SJSA1 (cell line): ENCODE measurements at regions not wholly inside any gene's neighbourhood (a gene's known extent, or its start where the extent isn't known, plus 50 kb on each side); places are given as distances from the start of the nearest gene placed in this dataset.

Source experiments
- DNase-seq, 2 experiments: peaks; one replicate each; pipeline ENCODE4 v3.0.0-alpha.2; 2015 to 2020; ENCODE audit warnings: low spot score in 2 of 2, low read depth in 1 of 2
- H3K27ac ChIP-seq: fragments of 250-450 bp; sonication (Bioruptor Pico); 2 replicates; pipeline ENCODE4 v1.5.1; 2020; ENCODE audit warnings: mild to moderate bottlenecking, moderate library complexity
- H3K27me3 ChIP-seq: fragments of 250-450 bp; sonication (Bioruptor Pico); replicated peaks from 2 replicates; pipeline ENCODE4 v1.5.1; 2020; ENCODE audit warnings: mild to moderate bottlenecking, moderate library complexity
- H3K36me3 ChIP-seq: fragments of 250-450 bp; sonication (Bioruptor Pico); 2 replicates; pipeline ENCODE4 v1.5.1; 2020; ENCODE audit warnings: mild to moderate bottlenecking
- H3K4me1 ChIP-seq: fragments of 250-450 bp; sonication (Bioruptor Pico); replicated peaks from 2 replicates; pipeline ENCODE4 v1.6.1; 2021; ENCODE audit warnings: mild to moderate bottlenecking
- H3K4me3 ChIP-seq: fragments of 250-450 bp; sonication (Bioruptor Pico); 2 replicates; pipeline ENCODE4 v1.5.1; 2020; ENCODE audit warnings: mild to moderate bottlenecking
- H3K9me3 ChIP-seq: fragments of 250-450 bp; sonication (Bioruptor Pico); replicated peaks from 2 replicates; pipeline ENCODE4 v1.5.1; 2020; ENCODE audit warnings: mild to moderate bottlenecking

DNA sequence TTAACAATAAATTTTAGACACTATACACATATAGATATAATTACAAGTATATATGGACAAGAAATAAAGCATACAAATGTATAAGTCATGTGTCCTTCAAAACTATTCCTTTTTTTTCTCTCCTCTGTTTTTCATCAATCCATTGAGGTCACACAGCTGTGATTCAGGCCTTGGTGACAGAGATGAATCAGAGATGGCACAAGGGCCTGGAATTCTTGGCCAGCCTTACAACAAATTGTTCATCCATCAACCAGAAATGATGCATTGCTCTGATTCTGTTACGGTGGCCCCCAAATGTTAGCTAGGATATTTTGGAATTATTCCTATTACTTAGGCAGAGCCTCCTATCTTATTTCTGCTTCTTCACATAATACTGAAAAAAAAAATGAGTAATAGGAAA lies 108.7 kb upstream of the MPDZ start:
- H3K4me3 ChIP-seq: no peak overlapping the region
- DNase-seq: no peak
- no peaks in the 10 kb centered on the region for H3K9me3 ChIP-seq
- no peak overlapping the region for H3K27ac ChIP-seq
- H3K4me1 ChIP-seq: no peaks in the 10 kb centered on the region
- no peaks in the 10 kb centered on the region for H3K36me3 ChIP-seq
- H3K27me3 ChIP-seq: no peaks in the 10 kb centered on the region

DNA sequence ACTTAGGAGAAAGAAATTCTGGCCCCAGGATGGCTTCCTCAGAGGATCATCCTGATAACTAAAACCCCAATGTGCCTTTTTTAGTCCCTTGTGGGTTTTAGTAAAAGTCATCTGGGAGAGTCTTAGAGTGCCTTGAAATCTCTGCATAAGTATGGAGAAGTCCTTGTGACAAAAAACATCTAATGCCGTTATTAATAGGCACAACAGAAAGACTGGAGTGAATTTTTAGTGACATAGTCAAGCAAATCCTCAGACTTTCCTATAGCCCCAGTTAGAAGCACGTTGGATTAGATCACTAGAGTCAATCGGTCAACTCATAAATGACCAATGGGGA lies 108.2 kb upstream of the MPDZ start:
- Histone ChIP-seq H3K4me1 (no peaks in the 10 kb centered on the region), H3K27ac (no peak overlapping the region), H3K4me3 (no peak overlapping the region), H3K9me3 (no peaks in the 10 kb centered on the region), H3K27me3 (no peaks in the 10 kb centered on the region), H3K36me3 (no peaks in the 10 kb centered on the region)
- no peak for DNase-seq

DNA sequence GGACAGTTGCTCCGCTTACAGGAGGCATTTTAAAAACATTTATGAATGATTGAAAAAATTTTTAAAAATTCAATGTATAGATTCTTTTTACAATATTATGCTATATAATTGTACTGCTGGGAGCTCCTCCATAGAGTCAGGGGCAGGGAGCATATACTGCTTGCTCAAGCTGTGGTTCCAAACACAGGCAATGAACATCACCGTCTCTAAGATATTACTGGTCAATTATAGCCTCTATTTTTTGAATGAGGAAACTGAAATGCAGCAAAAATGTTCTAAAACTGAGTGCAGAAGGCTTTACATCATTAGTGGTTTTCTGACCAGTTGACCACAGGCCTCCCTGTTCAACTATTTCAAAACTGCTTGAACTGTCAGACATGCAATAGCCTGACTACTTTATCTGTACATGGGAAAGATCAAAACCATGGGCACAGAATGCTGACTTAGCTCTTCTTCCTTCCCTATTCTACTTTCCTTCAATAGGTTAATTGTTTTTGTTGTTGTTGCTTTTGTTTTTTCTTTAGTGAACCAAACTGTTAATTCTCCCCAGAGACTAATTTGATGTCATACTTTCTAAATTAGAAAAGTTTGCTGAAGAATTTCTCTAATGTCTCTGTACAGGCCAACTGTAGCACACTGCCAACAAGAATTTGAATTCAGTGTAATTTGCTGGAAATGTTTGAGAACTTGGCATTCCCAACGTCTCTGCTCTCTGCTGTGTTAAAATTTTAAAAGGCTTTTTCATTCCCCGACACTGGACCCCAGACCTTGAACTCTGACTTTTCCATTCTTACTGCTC lies 107.6 kb upstream of the MPDZ start:
- no peak overlapping the region for H3K4me3 ChIP-seq
- no peaks in the 10 kb centered on the region for H3K36me3 ChIP-seq
- H3K27me3 ChIP-seq: no peaks in the 10 kb centered on the region
- H3K4me1 ChIP-seq: no peaks in the 10 kb centered on the region
- H3K9me3 ChIP-seq: no peaks in the 10 kb centered on the region
- H3K27ac ChIP-seq: no peak overlapping the region
- no peak for DNase-seq

DNA sequence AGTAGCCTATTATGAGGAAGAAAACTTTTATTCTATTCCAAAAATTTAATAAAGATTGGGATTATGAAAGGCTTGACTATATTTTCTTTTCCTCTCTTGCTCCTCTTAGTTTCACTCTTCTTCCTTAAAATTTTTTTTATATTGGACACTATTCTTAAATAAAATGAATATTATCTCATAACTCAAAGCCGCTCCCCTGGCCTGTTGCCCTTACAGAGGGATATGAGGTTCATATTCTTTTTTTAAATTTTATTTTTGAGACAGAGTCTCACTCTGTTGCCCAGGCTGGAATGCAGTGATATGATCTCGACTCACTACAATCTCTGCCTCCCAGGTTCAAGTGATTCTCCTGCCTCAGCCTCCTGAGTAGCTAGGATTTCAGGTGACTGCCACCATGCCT lies 106.8 kb upstream of the MPDZ start:
- Histone ChIP-seq H3K36me3 (no peaks in the 10 kb centered on the region), H3K4me3 (no peak overlapping the region), H3K27ac (no peak overlapping the region), H3K9me3 (no peaks in the 10 kb centered on the region), H3K27me3 (no peaks in the 10 kb centered on the region), H3K4me1 (no peaks in the 10 kb centered on the region)
- DNase-seq: no peak

DNA sequence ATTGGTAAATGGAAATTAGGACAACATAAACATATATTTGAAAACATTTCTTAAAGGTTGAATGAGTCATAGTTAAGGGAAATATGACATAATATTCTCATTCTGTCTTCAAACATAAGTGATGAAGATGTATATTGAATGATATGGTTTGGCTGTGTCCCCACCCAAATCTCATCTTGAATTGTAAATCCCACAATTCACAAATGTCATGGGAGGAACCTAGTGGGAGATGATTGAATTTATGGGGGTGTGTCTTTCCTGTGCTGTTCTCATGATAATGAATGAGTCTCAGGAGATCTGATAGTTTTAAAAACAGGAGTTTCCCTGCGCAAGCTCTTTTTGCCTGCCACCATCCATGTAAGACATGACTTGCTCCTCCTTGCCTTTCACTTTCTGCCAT lies 104.4 kb upstream of the MPDZ start:
- Histone ChIP-seq H3K4me1 (no peaks in the 10 kb centered on the region), H3K27ac (no peak overlapping the region), H3K4me3 (no peak overlapping the region), H3K9me3 (no peaks in the 10 kb centered on the region), H3K36me3 (no peaks in the 10 kb centered on the region), H3K27me3 (no peaks in the 10 kb centered on the region)
- no peak for DNase-seq

DNA sequence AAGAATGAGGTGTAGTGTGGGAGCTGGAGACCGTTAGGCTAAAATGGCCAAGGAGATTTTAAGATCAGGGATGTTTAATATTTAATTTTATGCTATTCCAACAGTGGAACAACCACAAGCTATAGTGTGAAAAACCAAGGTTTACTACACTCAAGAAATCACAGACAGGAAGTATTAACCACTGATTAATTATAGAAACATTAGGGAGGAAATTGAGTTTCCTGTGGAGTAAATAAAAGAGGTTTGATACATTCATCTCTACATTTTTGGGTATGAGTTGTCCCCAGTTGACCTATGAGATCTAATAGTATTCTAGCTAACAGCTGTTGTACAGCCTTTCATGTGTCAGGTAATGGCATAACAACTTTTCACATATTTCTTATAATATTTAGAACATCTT lies 103.7 kb upstream of the MPDZ start:
- H3K4me1 ChIP-seq: no peaks in the 10 kb centered on the region
- no peaks in the 10 kb centered on the region for H3K9me3 ChIP-seq
- DNase-seq: no peak
- H3K27ac ChIP-seq: no peak overlapping the region
- no peaks in the 10 kb centered on the region for H3K36me3 ChIP-seq
- H3K4me3 ChIP-seq: no peak overlapping the region
- H3K27me3 ChIP-seq: no peaks in the 10 kb centered on the region

DNA sequence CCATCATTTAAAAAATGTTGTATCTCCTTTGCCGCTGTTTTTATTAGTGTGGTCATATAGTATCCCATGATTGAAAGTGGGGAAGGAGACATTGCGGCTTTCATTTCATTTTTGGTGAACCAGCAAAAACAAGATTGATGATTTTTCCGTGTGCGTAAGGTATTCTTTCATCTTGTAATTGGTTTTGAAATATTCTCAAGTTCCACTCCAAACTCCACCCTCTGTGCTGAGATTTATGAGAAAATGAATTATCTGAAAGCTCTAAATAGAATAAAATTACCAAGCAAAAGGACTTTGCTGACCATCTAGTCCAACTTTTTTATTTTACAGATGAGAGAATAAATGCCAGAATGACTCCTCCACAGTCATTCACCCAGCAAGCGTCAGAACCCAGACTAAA lies 103.1 kb upstream of the MPDZ start:
- Histone ChIP-seq H3K4me3 (no peak overlapping the region), H3K27me3 (no peaks in the 10 kb centered on the region), H3K9me3 (no peaks in the 10 kb centered on the region), H3K4me1 (no peaks in the 10 kb centered on the region), H3K36me3 (no peaks in the 10 kb centered on the region), H3K27ac (no peak overlapping the region)
- no peak for DNase-seq

DNA sequence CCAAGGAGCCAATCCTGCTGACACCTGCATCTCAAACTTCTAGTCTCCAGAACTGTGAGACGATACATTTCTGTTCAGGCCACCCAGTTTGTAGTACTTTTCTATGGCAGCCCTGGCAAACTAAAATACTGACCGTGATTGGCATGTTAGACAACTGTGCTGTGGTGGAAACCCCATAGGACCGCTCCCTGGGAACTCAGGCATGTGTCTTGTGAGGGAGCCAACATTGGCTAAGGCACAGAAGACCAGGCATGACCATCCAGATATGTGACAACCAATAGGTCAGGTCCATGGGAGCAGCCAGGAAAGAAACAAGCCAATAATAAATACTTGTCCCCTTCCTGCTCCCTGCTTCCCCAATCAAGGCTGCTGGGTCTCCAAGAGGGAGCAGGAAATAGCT lies 101.4 kb upstream of the MPDZ start:
- Histone ChIP-seq H3K4me3 (no peak overlapping the region), H3K9me3 (no peaks in the 10 kb centered on the region), H3K4me1 (no peaks in the 10 kb centered on the region), H3K27ac (no peak overlapping the region), H3K36me3 (no peaks in the 10 kb centered on the region), H3K27me3 (no peaks in the 10 kb centered on the region)
- no peak for DNase-seq

DNA sequence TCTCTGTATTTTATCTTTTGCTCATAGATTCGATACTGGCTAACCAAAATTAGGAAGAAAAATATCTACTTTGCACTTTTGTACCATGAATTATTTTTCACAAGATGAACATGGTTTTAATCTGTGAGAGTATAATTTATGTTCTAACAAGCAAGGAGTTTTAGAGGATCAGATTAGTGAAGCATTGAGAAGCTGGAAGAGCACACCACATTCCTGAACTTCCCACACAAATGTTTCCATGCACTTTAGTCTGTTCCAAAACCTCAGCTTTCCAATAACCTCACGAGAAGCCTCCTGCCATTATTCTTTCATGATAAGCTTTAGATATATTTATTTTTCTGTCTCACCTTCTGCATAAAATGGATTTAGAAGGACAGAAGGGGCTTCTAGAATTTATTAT lies 98.7 kb upstream of the MPDZ start:
- H3K36me3 ChIP-seq: no peaks in the 10 kb centered on the region
- H3K4me1 ChIP-seq: no peaks in the 10 kb centered on the region
- no peak for DNase-seq
- H3K27me3 ChIP-seq: no peaks in the 10 kb centered on the region
- H3K4me3 ChIP-seq: no peak overlapping the region
- H3K9me3 ChIP-seq: no peaks in the 10 kb centered on the region
- H3K27ac ChIP-seq: no peak overlapping the region

DNA sequence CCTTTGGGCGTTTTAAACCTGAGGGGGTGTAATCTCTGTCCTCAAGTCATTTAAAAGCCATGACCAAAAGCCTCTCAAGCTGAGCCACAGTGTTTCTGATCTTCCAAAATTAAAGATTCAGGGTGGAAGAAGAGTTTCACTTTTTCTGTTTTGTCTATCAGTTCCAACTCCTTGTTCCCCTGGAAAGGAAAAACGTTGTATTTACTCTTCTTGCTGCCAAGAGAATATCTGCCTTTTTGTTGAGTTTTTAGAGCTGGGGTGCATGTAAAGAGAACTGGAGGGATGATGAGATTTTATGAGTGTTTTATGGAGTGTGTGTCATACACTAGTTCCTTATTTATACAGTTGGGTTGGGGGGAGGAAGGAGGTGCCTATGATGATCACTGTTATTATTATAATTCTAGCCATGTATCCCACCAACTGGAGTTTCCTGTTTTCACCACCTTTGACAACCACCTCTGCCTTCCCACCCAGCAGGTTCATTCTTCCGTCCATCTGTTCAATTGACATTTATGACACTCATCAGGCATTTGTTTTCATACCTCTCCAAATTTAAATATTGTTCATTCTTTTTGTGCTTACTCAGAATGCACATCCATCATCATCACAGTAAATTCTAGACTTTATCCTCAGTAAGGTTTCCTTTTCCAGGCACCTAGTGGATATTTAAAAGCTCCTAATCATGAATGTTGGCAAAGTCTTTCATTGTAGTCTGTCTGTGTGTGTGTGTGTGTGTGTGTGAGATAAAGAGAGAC lies 97.9 kb upstream of the MPDZ start:
- H3K4me1 ChIP-seq: no peaks in the 10 kb centered on the region
- no peak for DNase-seq

DNA sequence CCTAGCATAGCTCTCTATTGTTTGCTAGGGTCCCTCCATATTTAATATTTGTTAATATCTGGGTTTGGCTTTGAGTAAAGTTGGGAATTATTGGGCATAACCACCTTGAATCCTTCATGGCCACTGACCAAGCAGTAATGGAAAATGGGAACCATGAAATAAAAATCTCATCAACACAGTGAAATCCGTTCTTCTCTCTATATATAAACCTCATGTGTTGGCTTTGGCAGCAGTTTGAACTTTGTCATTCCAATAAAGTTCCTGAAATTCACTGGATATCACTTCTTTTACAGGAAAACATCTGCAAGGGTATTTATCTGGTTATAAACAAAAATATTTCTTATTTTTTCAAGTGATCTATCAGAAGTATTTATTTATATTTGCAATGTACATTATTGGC lies 93.0 kb upstream of the MPDZ start:
- Histone ChIP-seq H3K27me3 (no peaks in the 10 kb centered on the region), H3K9me3 (no peaks in the 10 kb centered on the region), H3K36me3 (no peaks in the 10 kb centered on the region), H3K4me1 (no peaks in the 10 kb centered on the region), H3K27ac (no peak overlapping the region), H3K4me3 (no peak overlapping the region)
- no peak for DNase-seq

More for the DNA sequence above, 97.9 kb upstream of the MPDZ start:
- no peaks in the 10 kb centered on the region for H3K36me3 ChIP-seq
- H3K9me3 ChIP-seq: no peaks in the 10 kb centered on the region
- H3K27me3 ChIP-seq: no peaks in the 10 kb centered on the region
- no peak overlapping the region for H3K27ac ChIP-seq
- H3K4me3 ChIP-seq: no peak overlapping the region

DNA sequence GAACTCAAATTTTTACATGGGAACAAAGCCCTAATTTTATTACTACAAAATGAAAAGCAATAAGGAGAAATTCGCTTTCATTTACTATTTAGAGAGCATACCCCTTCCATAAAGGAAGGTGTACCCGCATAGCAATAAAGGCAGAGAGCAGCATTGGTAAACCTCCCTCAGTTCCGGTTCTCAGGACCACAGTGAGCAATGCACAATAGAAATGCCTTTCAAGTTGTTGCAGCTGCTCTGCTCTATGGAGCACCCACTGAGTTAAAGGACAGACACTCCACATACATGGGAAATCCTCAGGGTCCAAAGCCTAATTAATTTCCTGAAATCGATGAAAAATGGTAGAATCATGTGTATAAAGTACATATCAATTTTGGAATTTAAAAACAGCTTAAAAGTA lies 89.9 kb upstream of the MPDZ start:
- Histone ChIP-seq H3K4me1 (no peaks in the 10 kb centered on the region), H3K27me3 (no peaks in the 10 kb centered on the region), H3K9me3 (no peaks in the 10 kb centered on the region), H3K4me3 (no peak overlapping the region), H3K27ac (no peak overlapping the region), H3K36me3 (no peaks in the 10 kb centered on the region)
- DNase-seq: no peak

DNA sequence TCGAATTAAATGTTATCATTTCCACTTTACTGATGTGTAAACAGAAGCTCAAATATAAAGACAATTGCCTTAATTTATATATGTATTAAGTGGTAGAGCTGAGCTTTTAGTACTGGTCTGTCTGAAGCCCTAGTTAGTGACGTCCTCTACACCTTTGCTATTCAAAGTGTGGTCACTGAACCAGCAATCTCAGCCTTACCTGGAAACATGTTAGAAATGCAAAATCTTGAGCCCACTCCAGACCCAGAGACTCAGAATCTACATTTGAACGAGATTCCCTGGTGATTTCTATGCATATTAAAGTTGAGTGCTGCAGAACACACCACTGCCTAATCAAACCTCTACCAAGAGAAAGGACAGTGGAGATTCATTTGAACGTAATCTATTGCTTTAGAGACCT lies 88.3 kb upstream of the MPDZ start:
- H3K36me3 ChIP-seq: no peaks in the 10 kb centered on the region
- DNase-seq: no peak
- no peaks in the 10 kb centered on the region for H3K4me1 ChIP-seq
- H3K4me3 ChIP-seq: no peak overlapping the region
- no peak overlapping the region for H3K27ac ChIP-seq
- no peaks in the 10 kb centered on the region for H3K27me3 ChIP-seq
- no peaks in the 10 kb centered on the region for H3K9me3 ChIP-seq

DNA sequence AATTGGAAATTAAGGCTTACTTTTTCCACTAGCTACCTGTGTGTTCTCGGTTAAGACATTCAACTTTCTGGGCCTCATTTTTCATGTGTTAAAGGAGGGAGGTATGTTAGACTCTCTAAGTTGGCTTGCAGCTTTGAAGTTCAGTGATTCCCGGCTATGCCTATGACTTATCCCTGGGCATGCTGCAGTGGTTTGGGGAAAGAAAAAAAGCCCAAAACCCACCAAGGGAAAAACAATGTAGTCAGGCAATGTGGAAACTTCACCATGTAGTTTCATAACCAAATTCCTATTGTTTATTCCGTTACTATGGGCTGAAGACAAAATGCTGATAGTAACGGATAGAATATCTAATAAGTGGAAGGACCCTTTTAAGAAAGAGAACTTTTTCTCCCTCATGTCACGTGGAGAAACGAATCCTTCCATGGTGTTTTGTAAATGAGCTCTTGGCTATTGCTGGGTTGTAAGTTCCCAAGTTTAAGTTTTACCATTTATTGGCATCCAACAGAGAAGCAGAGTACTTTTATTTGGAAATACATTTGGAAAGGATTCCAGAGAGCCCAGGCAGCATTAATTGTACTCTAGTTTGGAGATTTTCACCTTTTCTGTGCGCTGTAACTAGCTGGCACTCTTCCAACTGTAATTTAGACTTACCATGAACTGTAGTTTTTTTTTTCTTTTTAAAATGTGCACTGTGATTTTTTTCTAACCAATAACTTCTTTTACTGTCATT lies 84.9 kb upstream of the MPDZ start:
- Histone ChIP-seq H3K36me3 (no peaks in the 10 kb centered on the region), H3K4me3 (no peak overlapping the region), H3K9me3 (no peaks in the 10 kb centered on the region), H3K27me3 (no peaks in the 10 kb centered on the region), H3K27ac (no peak overlapping the region), H3K4me1 (peaks cover 4% of the 10 kb centered on the region; the same call in 1 of the 2 replicates)
- no peak for DNase-seq
